Ovary (tissue), 3 donors: ENCODE measurements at regions not wholly inside any gene's neighbourhood (a gene's known extent, or its start where the extent isn't known, plus 50 kb on each side); places are given as distances from the start of the nearest gene placed in this dataset.

Experiments used
- EP300 ChIP-seq: sonication (generic); formaldehyde crosslinking; IDR thresholded peaks from one replicate; pipeline ENCODE4 v1.6.1; 2017; ENCODE audit warnings: antibody characterized with exemption
- TF ChIP-seq, protein P1 (sequence below), 3 donors: fragments of 450-650 bp in 2 of 3; fragments of 200-600 bp in 1 of 3; IDR thresholded peaks; one replicate each; pipeline versions ENCODE4 v1.5.1 to v1.8.0; 2016 to 2022; ENCODE audit warnings: antibody characterized with exemption in 3 of 3, mild to moderate bottlenecking in 1 of 3
- donor health status: DM: no; HTN: no; CAD: no.

DNA sequence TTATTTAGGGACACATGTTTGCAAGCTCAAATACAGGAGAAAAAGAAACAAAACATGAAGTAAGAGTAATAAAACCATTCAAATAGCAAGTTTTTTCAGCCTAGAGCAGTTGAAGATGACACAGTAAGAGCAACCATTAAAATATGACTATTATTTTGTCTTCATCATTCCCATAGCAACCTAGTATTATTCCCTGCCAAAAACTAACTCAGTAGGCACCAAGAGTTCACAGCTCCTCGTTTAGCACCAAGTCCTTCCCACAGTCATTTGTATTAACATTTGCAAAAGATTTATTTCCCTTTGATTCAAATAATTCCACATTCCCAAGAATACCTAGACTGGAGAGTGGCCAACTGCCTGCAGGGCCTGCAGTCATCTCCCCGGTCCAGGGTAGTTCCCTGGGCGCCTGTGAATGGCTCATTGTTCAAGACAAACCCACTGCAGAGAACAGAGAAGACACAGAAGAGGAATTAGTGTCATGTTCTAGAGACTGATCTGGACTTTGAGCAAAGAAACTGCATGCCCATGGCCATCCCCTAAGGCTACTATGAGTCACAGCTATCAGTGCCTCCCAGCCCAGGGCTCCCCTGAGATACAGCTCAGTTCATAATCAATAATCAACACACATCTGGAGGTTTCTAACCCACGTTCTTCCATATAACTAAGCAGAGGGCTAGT is 139.1 kb upstream of the MAP3K1 start:
- TF ChIP-seq, protein P1, sequence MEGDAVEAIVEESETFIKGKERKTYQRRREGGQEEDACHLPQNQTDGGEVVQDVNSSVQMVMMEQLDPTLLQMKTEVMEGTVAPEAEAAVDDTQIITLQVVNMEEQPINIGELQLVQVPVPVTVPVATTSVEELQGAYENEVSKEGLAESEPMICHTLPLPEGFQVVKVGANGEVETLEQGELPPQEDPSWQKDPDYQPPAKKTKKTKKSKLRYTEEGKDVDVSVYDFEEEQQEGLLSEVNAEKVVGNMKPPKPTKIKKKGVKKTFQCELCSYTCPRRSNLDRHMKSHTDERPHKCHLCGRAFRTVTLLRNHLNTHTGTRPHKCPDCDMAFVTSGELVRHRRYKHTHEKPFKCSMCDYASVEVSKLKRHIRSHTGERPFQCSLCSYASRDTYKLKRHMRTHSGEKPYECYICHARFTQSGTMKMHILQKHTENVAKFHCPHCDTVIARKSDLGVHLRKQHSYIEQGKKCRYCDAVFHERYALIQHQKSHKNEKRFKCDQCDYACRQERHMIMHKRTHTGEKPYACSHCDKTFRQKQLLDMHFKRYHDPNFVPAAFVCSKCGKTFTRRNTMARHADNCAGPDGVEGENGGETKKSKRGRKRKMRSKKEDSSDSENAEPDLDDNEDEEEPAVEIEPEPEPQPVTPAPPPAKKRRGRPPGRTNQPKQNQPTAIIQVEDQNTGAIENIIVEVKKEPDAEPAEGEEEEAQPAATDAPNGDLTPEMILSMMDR (IDR thresholded peaks at IDR 0.05), result no peak
- TF ChIP-seq EP300, result no peak
